ENCODE measurements at regions not wholly inside any gene's neighbourhood (a gene's known extent, or its start where the extent isn't known, plus 50 kb on each side); places are given as distances from the start of the nearest gene placed in this dataset.

- Histone ChIP-seq H3K9me3 (ENCODE audit: control insufficient read depth, insufficient read depth, low read length) (no peaks in the 10 kb centered on the region), H4K20me1 (ENCODE audit: control insufficient read depth, insufficient read depth, low read depth, low read length) (no peaks in the 10 kb centered on the region), H3K79me2 (ENCODE audit: control insufficient read depth, low read length) (peaks cover 85% of the 10 kb centered on the region), H3K4me1 (ENCODE audit: control insufficient read depth, low read length) (peaks cover 99% of the 10 kb centered on the region), H3F3A (ENCODE audit: control insufficient read depth, insufficient read depth) (peaks cover 64% of the 10 kb centered on the region), H3K4me2 (ENCODE audit: low read length) (peak overlapping the region; percentile 90), H3K27ac (ENCODE audit: low read depth, low read length) (peak overlapping the region; percentile 98), H3K4me3 (ENCODE audit: low read length) (peak overlapping the region; percentile 74), H3K36me3 (ENCODE audit: control insufficient read depth, low read length) (peaks cover 31% of the 10 kb centered on the region), H3K27me3 (ENCODE audit: control insufficient read depth, low read length) (no peaks in the 10 kb centered on the region), H3K9me2 (replicated peaks; ENCODE audit: control insufficient read depth, low read length) (no peaks in the 10 kb centered on the region)
- TF ChIP-seq EZH2phosphoT487 (IDR thresholded peaks at IDR 0.05; ENCODE audit: borderline replicate concordance, low read length): no peak
Measured at GRCh38 chr14:22509751-22510300, 79.2 kb downstream of the DAD1 start.

DNA sequence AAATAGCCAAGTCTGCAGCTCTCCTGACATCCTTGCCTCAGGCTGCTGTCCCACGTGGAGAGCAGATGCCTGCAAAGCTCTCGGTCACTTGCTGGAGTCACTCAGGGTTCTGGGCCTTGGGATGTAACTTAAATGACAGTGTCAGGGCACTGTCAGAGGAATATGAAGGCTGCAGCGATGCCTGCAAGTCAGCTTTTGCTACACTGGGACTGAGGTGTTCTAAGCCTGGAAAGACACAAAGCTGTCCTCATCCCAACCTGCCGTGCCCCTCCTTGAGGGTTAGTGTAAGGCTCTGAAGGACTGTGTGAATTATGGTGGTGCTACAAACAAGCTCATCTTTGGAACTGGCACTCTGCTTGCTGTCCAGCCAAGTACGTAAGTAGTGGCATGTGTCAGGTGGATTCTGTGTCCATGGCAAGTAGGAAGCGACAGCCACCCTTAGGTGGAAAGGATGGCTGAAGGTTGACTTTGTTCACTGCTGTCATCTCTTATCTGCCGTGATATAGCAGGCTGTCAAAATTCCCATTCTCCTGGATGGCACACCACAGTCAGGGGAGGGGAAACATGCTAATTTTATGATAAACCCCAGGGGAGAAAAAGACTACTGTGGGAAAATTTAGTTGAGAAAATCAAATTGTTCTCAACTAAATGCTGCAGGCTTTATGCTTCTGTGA, 79.9 kb downstream of the DAD1 start:
- Histone ChIP-seq H3K4me2 (ENCODE audit: low read length) (peak overlapping the region; percentile 90), H3K9me3 (ENCODE audit: control insufficient read depth, insufficient read depth, low read length) (no peaks in the 10 kb centered on the region), H3K79me2 (ENCODE audit: control insufficient read depth, low read length) (peaks cover 83% of the 10 kb centered on the region), H3K27me3 (ENCODE audit: control insufficient read depth, low read length) (no peaks in the 10 kb centered on the region), H3K4me1 (ENCODE audit: control insufficient read depth, low read length) (peaks cover 96% of the 10 kb centered on the region), H4K20me1 (ENCODE audit: control insufficient read depth, insufficient read depth, low read depth, low read length) (no peaks in the 10 kb centered on the region), H3K36me3 (ENCODE audit: control insufficient read depth, low read length) (peaks cover 31% of the 10 kb centered on the region), H3K4me3 (ENCODE audit: low read length) (peak overlapping the region; percentile 74), H3F3A (ENCODE audit: control insufficient read depth, insufficient read depth) (peaks cover 61% of the 10 kb centered on the region), H3K9me2 (replicated peaks; ENCODE audit: control insufficient read depth, low read length) (no peaks in the 10 kb centered on the region), H3K27ac (ENCODE audit: low read depth, low read length) (peak overlapping the region; percentile 98)
- TF ChIP-seq EZH2phosphoT487 (IDR thresholded peaks at IDR 0.05; ENCODE audit: borderline replicate concordance, low read length): no peak
- TF ChIP-seq, protein P1, sequence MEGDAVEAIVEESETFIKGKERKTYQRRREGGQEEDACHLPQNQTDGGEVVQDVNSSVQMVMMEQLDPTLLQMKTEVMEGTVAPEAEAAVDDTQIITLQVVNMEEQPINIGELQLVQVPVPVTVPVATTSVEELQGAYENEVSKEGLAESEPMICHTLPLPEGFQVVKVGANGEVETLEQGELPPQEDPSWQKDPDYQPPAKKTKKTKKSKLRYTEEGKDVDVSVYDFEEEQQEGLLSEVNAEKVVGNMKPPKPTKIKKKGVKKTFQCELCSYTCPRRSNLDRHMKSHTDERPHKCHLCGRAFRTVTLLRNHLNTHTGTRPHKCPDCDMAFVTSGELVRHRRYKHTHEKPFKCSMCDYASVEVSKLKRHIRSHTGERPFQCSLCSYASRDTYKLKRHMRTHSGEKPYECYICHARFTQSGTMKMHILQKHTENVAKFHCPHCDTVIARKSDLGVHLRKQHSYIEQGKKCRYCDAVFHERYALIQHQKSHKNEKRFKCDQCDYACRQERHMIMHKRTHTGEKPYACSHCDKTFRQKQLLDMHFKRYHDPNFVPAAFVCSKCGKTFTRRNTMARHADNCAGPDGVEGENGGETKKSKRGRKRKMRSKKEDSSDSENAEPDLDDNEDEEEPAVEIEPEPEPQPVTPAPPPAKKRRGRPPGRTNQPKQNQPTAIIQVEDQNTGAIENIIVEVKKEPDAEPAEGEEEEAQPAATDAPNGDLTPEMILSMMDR (IDR thresholded peaks at IDR 0.05; ENCODE audit: low read depth, low read length, poor library complexity, severe bottlenecking): no peak

DNA sequence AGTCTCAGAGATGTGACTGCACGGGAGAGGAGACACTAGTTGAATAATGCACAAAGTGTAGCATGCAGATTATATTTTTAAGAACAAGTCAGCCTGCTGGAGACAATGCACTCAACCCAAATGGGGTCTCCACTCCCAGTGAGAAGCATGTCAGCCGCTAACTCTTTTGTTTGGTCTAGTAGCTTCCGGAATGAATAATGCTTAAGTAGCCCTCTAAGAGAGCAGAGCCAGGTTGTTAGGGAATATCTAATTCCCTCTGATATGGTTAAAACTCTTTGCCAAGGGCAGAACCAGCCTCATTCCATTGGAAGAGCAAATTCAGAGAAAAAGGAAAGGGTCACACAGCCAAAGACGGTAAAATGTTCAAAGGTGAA, 80.4 kb downstream of the DAD1 start:
- no peaks in the 10 kb centered on the region for H3K9me3 ChIP-seq (ENCODE audit: control insufficient read depth, insufficient read depth, low read length)
- peak overlapping the region; percentile 74 for H3K4me3 ChIP-seq (ENCODE audit: low read length)
- H3K27ac ChIP-seq (ENCODE audit: low read depth, low read length): peak overlapping the region; percentile 98
- peaks cover 83% of the 10 kb centered on the region for H3K79me2 ChIP-seq (ENCODE audit: control insufficient read depth, low read length)
- H4K20me1 ChIP-seq (ENCODE audit: control insufficient read depth, insufficient read depth, low read depth, low read length): no peaks in the 10 kb centered on the region
- H3K4me2 ChIP-seq (ENCODE audit: low read length): peak overlapping the region; percentile 90
- TF ChIP-seq, protein P1 (IDR thresholded peaks at IDR 0.05; ENCODE audit: low read depth, low read length, poor library complexity, severe bottlenecking): no peak
- TF ChIP-seq EZH2phosphoT487 (IDR thresholded peaks at IDR 0.05; ENCODE audit: borderline replicate concordance, low read length): no peak
- H3K9me2 ChIP-seq (replicated peaks; ENCODE audit: control insufficient read depth, low read length): no peaks in the 10 kb centered on the region
- H3K36me3 ChIP-seq (ENCODE audit: control insufficient read depth, low read length): peaks cover 27% of the 10 kb centered on the region
- H3K4me1 ChIP-seq (ENCODE audit: control insufficient read depth, low read length): peaks cover 96% of the 10 kb centered on the region
- H3F3A ChIP-seq (ENCODE audit: control insufficient read depth, insufficient read depth): peaks cover 59% of the 10 kb centered on the region
- no peaks in the 10 kb centered on the region for H3K27me3 ChIP-seq (ENCODE audit: control insufficient read depth, low read length)

GRCh38 chr14:22508150-22508457, 80.9 kb downstream of the DAD1 start:
- Histone ChIP-seq H3K27me3 (ENCODE audit: control insufficient read depth, low read length) (no peaks in the 10 kb centered on the region), H4K20me1 (ENCODE audit: control insufficient read depth, insufficient read depth, low read depth, low read length) (no peaks in the 10 kb centered on the region), H3F3A (ENCODE audit: control insufficient read depth, insufficient read depth) (peaks cover 59% of the 10 kb centered on the region), H3K4me1 (ENCODE audit: control insufficient read depth, low read length) (peaks cover 96% of the 10 kb centered on the region), H3K36me3 (ENCODE audit: control insufficient read depth, low read length) (peaks cover 21% of the 10 kb centered on the region), H3K9me3 (ENCODE audit: control insufficient read depth, insufficient read depth, low read length) (no peaks in the 10 kb centered on the region), H3K4me2 (ENCODE audit: low read length) (peak overlapping the region; percentile 90), H3K9me2 (replicated peaks; ENCODE audit: control insufficient read depth, low read length) (no peaks in the 10 kb centered on the region), H3K79me2 (ENCODE audit: control insufficient read depth, low read length) (peaks cover 82% of the 10 kb centered on the region), H3K27ac (ENCODE audit: low read depth, low read length) (peak overlapping the region; percentile 98), H3K4me3 (ENCODE audit: low read length) (peak overlapping the region; percentile 74)
- TF ChIP-seq, protein P1 (IDR thresholded peaks at IDR 0.05; ENCODE audit: low read depth, low read length, poor library complexity, severe bottlenecking): no peak

Data from DOHH2 (cell line).